ENCODE measurements at regions not wholly inside any gene's neighbourhood (a gene's known extent, or its start where the extent isn't known, plus 50 kb on each side); places are given as distances from the start of the nearest gene placed in this dataset.
"Not testable (repeated sequence)": the region's sequence is repeated elsewhere in the genome, so short reads cannot be mapped to it uniquely, and the experiment has no call there.

DNA sequence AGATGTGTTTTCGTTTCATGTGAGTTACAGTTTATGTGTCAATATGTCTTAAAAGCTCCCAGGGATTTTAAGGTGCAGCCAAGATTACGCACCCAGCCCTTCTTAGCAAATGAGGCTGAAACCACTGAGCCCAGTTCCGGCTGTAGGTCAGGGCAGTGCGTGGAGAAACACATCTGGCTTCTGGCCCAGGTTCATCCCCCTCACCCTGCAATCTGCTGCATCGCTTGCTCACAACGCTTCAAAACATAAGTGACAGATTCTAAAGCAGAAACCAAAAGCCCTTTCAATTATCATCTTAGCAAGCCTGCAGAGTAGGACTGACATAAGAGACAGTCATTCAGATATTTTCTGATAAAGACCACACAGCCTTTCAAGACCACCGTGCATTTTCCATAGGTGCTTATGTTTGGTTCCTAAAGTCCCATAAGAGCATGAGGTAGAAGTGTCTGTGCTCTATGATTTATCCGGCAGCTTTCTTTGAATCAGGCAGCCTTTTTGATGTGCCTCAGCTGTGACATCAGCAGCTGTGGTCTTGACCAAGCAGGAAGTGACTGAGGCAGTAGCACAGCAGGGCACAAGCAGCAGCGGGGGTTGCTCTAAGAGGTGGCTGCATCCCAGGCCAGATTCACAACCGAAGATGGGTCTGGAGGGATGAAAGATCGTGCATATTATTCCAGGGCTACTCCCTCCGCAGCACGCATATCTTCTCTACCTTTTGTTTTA, 72.1 kb upstream of the LYZL2 start:
- peak; percentile 68 for DNase-seq (ENCODE audit: low spot score)

DNA sequence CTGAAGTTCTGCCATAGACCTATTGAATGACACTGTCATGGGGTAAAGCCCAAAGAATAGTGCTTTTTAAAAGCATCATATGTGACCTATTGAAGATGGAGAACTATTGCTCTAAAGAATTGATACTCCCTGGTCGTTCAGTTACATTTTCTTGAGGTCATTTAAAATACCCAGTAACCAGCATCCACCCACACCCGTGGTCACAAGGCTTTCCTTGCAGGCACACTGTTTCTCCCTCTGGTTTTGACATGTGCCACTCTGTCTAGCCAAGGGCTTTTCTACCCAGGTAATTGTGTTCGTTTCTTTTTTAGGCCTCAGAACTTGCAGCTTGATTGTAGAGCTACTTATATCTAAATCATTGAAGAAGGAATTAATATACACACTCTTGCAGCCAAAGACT, 68.3 kb upstream of the LYZL2 start:
- DNase-seq (ENCODE audit: low spot score) = no peak

DNA sequence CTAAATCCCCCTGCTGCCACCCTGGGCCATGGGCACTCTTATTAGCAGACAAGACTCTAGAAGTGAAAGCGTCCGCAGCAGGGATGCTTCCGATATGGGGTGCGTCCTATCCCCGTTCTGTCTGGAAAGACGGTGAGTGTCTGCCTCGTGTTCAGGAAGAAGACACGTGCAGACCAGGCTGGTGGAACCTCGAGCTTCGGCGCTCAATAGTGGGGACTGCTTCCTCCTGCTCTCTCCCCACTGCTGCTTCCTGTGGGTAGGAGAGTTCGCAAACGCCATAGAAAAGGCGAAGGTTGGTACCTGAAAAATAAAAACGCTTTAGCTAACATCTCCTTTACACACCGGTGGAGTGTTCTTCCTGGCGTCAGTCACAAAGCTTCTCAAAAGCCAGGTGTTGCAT, 67.7 kb upstream of the LYZL2 start:
- not testable (repeated sequence) for DNase-seq (ENCODE audit: low spot score)

DNA sequence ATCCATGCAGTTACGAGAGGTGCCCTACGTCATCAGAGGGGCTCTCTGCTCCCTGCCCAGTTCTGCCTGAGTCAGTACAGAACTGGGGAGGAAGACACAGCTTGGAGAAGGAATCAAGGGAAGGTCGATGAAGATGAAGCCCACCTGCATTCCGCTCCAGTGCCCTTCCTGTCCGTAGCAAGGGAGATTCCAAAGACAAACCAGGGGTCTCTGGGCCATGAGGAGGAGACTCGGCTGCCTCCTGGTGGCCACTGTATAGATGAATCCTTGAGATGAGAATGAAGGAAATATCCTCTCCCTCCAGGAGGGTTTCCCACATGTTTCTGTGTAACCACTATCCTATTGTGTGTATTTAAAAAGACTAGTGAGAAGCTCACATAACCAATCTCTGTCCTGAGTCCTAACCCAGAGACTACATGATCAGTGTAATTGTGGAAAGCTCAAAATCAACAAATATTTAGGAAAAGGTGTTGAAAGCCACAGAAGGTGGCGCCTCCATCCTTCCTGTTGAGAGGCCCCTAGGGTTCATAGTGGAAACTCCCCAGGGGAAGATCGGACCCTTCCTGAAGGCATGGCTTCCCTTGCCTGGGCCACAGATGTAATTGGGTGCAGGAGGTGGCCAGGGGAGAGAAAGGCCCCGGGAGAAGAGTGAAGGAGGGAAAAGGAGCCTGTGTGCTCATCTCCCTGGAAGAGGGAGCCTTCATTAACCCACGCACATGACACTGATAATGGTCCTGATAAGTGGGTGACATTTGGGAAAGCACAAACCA, 67.0 kb upstream of the LYZL2 start:
- peak; percentile 8 for DNase-seq (ENCODE audit: low spot score)

DNA sequence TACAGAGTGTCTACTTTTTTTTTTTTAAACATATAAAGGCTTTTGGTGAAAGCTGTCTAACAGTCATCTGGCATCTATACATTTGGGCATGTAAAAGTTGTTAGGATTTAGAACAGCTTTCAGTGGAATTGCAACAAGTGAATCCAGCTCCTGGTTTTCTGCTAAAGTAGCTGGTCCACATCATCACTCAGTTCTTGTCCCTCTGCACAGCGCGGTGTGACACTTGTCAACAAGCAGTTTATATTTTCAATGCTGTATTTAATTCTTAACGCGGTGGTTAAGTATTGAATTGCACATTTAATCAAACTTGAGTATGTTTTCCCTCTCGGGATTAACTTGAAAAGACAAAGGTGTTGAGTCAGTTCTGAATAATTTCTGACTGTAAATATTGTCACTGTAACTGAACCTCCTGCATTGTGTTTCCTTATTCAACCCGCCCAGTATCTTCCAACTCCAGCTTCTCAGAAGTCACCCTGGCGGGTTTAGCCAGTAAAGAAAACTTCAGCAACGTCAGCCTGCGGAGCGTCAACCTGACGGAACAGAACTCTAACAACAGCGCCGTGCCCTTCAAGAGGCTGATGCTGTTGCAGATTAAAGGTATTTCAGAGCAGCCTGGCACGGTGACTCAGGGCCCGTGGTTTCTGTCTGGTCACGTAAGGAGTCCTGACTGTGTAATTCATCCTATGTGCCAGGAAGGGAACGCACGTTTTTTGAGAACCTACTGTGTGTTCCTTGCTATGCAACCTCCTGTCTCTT, 66.1 kb upstream of the LYZL2 start:
- peak; percentile 80 for DNase-seq (ENCODE audit: low spot score)

DNA sequence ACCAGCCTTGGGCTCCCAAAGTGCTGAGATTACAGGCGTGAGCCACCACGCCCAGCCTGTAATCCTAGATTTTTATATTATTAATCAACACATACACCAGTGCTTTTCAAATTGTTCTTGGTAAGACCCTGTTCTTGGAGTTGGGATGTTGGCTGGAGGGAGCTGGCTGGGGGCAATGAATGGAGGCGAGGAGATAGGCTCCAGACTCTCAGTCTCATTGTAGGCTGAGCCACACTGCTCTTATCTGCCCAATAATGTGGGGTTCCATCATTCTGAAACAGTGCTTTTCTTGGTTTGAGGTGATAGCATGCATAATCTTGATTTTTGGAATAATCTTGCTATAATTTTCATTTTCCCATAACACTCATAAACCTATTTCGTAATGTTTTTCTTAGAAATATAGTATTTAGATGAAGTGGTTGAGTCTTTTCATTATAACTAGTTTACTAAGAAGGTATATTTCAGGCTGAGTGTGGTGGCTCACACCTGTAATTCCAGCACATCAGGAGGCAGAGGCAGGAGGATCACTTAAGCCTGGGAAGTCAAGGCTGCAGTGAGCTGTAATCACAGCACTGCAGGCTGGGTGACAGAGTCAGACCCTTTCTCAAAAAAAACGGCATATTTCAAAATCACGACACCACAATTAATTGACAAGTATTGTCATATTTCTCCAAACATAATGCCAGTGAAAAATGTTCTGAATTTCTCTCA, 65.1 kb upstream of the LYZL2 start:
- DNase-seq (ENCODE audit: low spot score) = no peak

DNA sequence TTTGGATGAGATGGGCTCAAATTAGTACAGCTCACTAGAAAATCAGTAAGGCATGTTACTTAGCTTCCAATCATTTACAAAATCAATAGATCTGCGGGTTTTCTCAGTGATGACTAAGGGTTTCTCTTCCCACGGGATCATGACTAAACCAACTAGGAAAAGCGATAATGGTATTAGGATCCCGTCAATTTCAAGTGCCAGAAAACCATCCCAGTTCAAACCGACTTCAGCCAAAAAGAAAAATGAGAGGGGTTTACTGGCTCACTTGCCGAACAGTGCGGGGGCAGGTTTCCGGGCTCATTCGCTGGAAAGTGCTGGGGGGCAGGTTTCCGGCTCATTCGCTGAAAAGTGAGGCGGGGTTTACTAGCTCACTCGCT, 62.1 kb upstream of the LYZL2 start:
- DNase-seq (ENCODE audit: low spot score) = no peak

DNA sequence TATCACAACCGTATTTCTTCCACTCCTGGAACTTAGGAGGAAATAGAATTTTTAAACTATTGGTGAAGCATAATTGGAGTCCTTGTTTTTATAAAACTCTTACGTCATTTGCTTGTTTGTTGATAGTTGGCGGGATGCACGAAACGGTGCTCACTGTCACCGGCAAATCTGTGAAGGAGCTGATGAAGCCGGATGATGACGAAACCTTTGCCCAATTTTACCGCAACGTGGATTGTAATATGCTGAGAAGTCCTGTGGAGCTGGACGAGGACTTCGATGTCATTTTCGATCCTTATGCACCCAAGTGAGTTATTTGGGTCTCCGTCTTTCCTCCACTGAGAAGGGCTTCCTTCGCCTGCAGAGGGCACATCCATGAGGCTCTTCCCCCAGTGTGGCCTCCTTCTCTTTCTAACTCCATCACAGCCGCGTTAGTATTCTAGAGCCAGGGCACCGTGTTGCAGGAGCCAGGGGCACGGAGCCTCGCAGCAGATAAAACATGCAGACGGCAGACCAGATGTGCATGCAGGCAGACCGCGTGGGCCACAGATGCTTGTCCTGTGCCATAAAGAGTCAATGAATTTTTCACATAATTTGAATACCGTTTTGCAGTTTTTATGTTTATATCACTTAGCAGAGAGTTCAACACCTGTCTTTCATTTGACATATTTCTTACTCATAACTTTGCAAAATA, 61.5 kb upstream of the LYZL2 start:
- not testable (repeated sequence) for DNase-seq (ENCODE audit: low spot score)

GRCh38 chr10:30688456-30688855, 58.9 kb upstream of the LYZL2 start:
- DNase-seq (ENCODE audit: low spot score) = peak; percentile 20

DNA sequence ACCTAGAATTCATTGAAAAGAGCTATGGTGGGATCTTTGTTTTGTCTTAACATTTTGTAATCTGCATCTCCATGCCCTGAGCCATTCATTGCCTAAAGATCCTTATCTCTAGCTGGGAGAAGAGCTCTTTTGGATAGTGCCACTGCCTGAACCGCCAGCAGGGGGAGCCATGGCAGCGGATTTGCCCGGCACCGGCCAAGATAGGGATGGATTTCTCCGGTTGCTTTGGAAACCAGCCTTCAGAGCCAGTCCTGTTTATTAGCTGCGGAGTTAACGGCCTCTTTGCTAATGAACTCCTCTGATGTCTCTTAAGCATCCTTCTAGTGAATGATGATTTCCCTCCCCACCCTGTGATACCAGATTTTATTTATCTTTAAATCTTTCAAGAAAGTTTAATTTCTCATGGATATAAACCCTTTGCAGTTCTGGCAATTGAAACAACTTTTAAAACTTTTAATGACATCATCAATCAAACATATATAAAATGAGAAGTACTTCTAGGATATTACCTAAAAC, 58.2 kb upstream of the LYZL2 start:
- peak; percentile 73 for DNase-seq (ENCODE audit: low spot score)

GRCh38 chr10:30686708-30687107, 57.2 kb upstream of the LYZL2 start:
- no peak for DNase-seq (ENCODE audit: low spot score)

GRCh38 chr10:30683496-30683895, 53.9 kb upstream of the LYZL2 start:
- DNase-seq (ENCODE audit: low spot score) = no peak

GRCh38 chr10:30682377-30683199, 53.0 kb upstream of the LYZL2 start:
- peak; percentile 98 for DNase-seq (ENCODE audit: low spot score)

- no peak for DNase-seq (ENCODE audit: low spot score)
Observed at GRCh38 chr10:30680908-30681307, 51.4 kb upstream of the LYZL2 start.

Data from A172 (cell line).